Parathyroid adenoma (tissue), 2 donors: ENCODE measurements at regions not wholly inside any gene's neighbourhood (a gene's known extent, or its start where the extent isn't known, plus 50 kb on each side); places are given as distances from the start of the nearest gene placed in this dataset.

Experiments used
- H2AFZ ChIP-seq: fragments of 300-600 bp; sonication (generic); one replicate; pipeline ENCODE4 v1.7.0; 2017; ENCODE audit warnings: antibody characterized with exemption, mild to moderate bottlenecking
- H3K27ac ChIP-seq: fragments of 300-600 bp; sonication (generic); one replicate; pipeline ENCODE4 v1.7.0; 2017
- H3K27me3 ChIP-seq: fragments of 300-600 bp; sonication (generic); one replicate; pipeline ENCODE4 v1.7.0; 2017; ENCODE audit warnings: low read length; ENCODE audit not compliant: control insufficient read depth, insufficient read depth
- H3K36me3 ChIP-seq: fragments of 300-600 bp; sonication (generic); one replicate; pipeline ENCODE4 v1.7.0; 2017; ENCODE audit warnings: low read length; ENCODE audit not compliant: control insufficient read depth, insufficient read depth
- H3K4me1 ChIP-seq: fragments of 300-600 bp; sonication (generic); one replicate; pipeline ENCODE4 v1.7.0; 2017; ENCODE audit warnings: control low read depth
- H3K4me2 ChIP-seq: fragments of 300-600 bp; sonication (generic); one replicate; pipeline ENCODE4 v1.7.0; 2017; ENCODE audit warnings: low read length
- H3K4me3 ChIP-seq: fragments of 300-600 bp; sonication (generic); one replicate; pipeline ENCODE4 v1.7.0; 2017; ENCODE audit warnings: low read depth, low read length
- H3K79me2 ChIP-seq: fragments of 300-600 bp; sonication (generic); one replicate; pipeline ENCODE4 v1.7.0; 2017; ENCODE audit warnings: control low read depth
- H3K9ac ChIP-seq: fragments of 300-600 bp; sonication (generic); one replicate; pipeline ENCODE4 v1.7.0; 2017; ENCODE audit warnings: mild to moderate bottlenecking
- H3K9me3 ChIP-seq: fragments of 300-600 bp; sonication (generic); one replicate; pipeline ENCODE4 v1.7.0; 2017; ENCODE audit warnings: low read length; ENCODE audit not compliant: control insufficient read depth
- CTCF ChIP-seq: fragments of 300-600 bp; sonication (generic); IDR thresholded peaks from one replicate; pipeline ENCODE4 v1.7.0; 2017; ENCODE audit warnings: antibody characterized with exemption, mild to moderate bottlenecking
- donor health status: primary hyperparathyroidism.

- H3K9ac ChIP-seq: no peak overlapping the region
- H3K36me3 ChIP-seq: no peaks in the 10 kb centered on the region
- H3K4me3 ChIP-seq: no peak overlapping the region
- H3K4me1 ChIP-seq: no peaks in the 10 kb centered on the region
- H3K27ac ChIP-seq: no peak overlapping the region
- H2AFZ ChIP-seq: no peak overlapping the region
- no peak overlapping the region for H3K4me2 ChIP-seq
- H3K27me3 ChIP-seq: no peaks in the 10 kb centered on the region
- no peaks in the 10 kb centered on the region for H3K79me2 ChIP-seq
- no peak for TF ChIP-seq CTCF
- H3K9me3 ChIP-seq: no peaks in the 10 kb centered on the region
These were observed 145.3 kb upstream of the ITGA4 start for GRCh38 chr2:181311837-181312236.

- no peaks in the 10 kb centered on the region for H3K79me2 ChIP-seq
- H3K4me1 ChIP-seq: no peaks in the 10 kb centered on the region
- no peaks in the 10 kb centered on the region for H3K9me3 ChIP-seq
- H2AFZ ChIP-seq: no peak overlapping the region
- no peak overlapping the region for H3K9ac ChIP-seq
- no peaks in the 10 kb centered on the region for H3K36me3 ChIP-seq
- no peak overlapping the region for H3K4me3 ChIP-seq
- H3K27ac ChIP-seq: no peak overlapping the region
- no peaks in the 10 kb centered on the region for H3K27me3 ChIP-seq
- H3K4me2 ChIP-seq: no peak overlapping the region
- TF ChIP-seq CTCF: no peak
These were observed 144.7 kb upstream of the ITGA4 start for GRCh38 chr2:181312515-181312927.

- no peaks in the 10 kb centered on the region for H3K27me3 ChIP-seq
- H3K79me2 ChIP-seq: no peaks in the 10 kb centered on the region
- no peak overlapping the region for H3K4me2 ChIP-seq
- H3K36me3 ChIP-seq: no peaks in the 10 kb centered on the region
- TF ChIP-seq CTCF: no peak
- H3K27ac ChIP-seq: no peak overlapping the region
- H2AFZ ChIP-seq: no peak overlapping the region
- H3K4me1 ChIP-seq: no peaks in the 10 kb centered on the region
- no peaks in the 10 kb centered on the region for H3K9me3 ChIP-seq
- no peak overlapping the region for H3K4me3 ChIP-seq
- no peak overlapping the region for H3K9ac ChIP-seq
These were observed 143.3 kb upstream of the ITGA4 start for GRCh38 chr2:181313845-181314244.

- Histone ChIP-seq H3K79me2 (no peaks in the 10 kb centered on the region), H3K27ac (no peak overlapping the region), H3K4me1 (no peaks in the 10 kb centered on the region), H2AFZ (no peak overlapping the region), H3K9ac (no peak overlapping the region), H3K36me3 (no peaks in the 10 kb centered on the region), H3K4me2 (no peak overlapping the region), H3K27me3 (no peaks in the 10 kb centered on the region), H3K9me3 (no peaks in the 10 kb centered on the region), H3K4me3 (no peak overlapping the region)
- no peak for TF ChIP-seq CTCF
These were observed 142.6 kb upstream of the ITGA4 start for GRCh38 chr2:181314551-181314950.

GRCh38 chr2:181317511-181317910, 139.7 kb upstream of the ITGA4 start:
- Histone ChIP-seq H3K36me3 (no peaks in the 10 kb centered on the region), H3K9me3 (no peaks in the 10 kb centered on the region), H3K4me1 (no peaks in the 10 kb centered on the region), H3K27ac (no peak overlapping the region), H3K27me3 (no peaks in the 10 kb centered on the region), H3K9ac (no peak overlapping the region), H3K79me2 (no peaks in the 10 kb centered on the region), H3K4me3 (no peak overlapping the region), H2AFZ (no peak overlapping the region), H3K4me2 (no peak overlapping the region)
- no peak for TF ChIP-seq CTCF
